Astrocyte of the hippocampus (primary cell): ENCODE measurements at regions not wholly inside any gene's neighbourhood (a gene's known extent, or its start where the extent isn't known, plus 50 kb on each side); places are given as distances from the start of the nearest gene placed in this dataset.

Experiments
- DNase-seq: peaks from one replicate; pipeline ENCODE4 v3.0.0; 2011; ENCODE audit warnings: low read depth, low spot score

GRCh38 chrX:115491766-115492165 is 69.2 kb upstream of the PLS3 start:
- no peak for DNase-seq

- DNase-seq = no peak
Measured at GRCh38 chrX:115493015-115493414, 68.0 kb upstream of the PLS3 start.

- DNase-seq = no peak
Measured at GRCh38 chrX:115494161-115494560, 66.8 kb upstream of the PLS3 start.

GRCh38 chrX:115499112-115499805 is 61.7 kb upstream of the PLS3 start:
- no peak for DNase-seq

- no peak for DNase-seq
Measured at GRCh38 chrX:115503099-115503498, 57.9 kb upstream of the PLS3 start.

GRCh38 chrX:115504167-115504566 is 56.8 kb upstream of the PLS3 start:
- DNase-seq = no peak
